ENCODE measurements at regions not wholly inside any gene's neighbourhood (a gene's known extent, or its start where the extent isn't known, plus 50 kb on each side); places are given as distances from the start of the nearest gene placed in this dataset.

GRCh38 chr3:127374086-127375010, 86.5 kb upstream of the PRR20G start:
- no peak for TF ChIP-seq EZH2 (IDR thresholded peaks at IDR 0.05; ENCODE audit: insufficient read depth, low read length)
- no peak for TF ChIP-seq CTCF (IDR thresholded peaks at IDR 0.05; ENCODE audit: insufficient read depth, low read depth, low read length)
